ENCODE measurements at regions not wholly inside any gene's neighbourhood (a gene's known extent, or its start where the extent isn't known, plus 50 kb on each side); places are given as distances from the start of the nearest gene placed in this dataset.

GRCh38 chr4:108272561-108272960, 103.8 kb upstream of the LEF1 start:
- CTCF ChIA-PET = no interaction called here

More at GRCh38 chr4:108272561-108272960, 103.8 kb upstream of the LEF1 start:
- dilution Hi-C loops (cut with MboI; ENCODE audit: extremely low pct_ligation_motif_present, low sequenced_read_pairs) = no loop called here
- intact Hi-C loops (cut with micrococcal nuclease) = no loop called here
- no peak overlapping the region for H3K4me2 ChIP-seq (ENCODE audit: insufficient read depth, low read length)
- H3K9ac ChIP-seq (replicated peaks; ENCODE audit: extremely low read depth, insufficient read depth, low read length) = no peak overlapping the region
- H3K27ac ChIP-seq (ENCODE audit: insufficient read depth, low read depth, low read length) = no peak overlapping the region
- no peaks in the 10 kb centered on the region for H3K9me3 ChIP-seq (replicated peaks; ENCODE audit: control insufficient read depth, insufficient read depth, low read length)
- DNase-seq (ENCODE audit: low read depth, low spot score) (no peak), FAIRE-seq (no peak)
- no peaks in the 10 kb centered on the region for H3K79me2 ChIP-seq (ENCODE audit: control insufficient read depth, insufficient read depth, low read length)
- H3K36me3 ChIP-seq (ENCODE audit: control insufficient read depth in 2 of 2, extremely low read depth in 1 of 2, insufficient read depth in 2 of 2, low read length in 2 of 2) = no peaks in the 10 kb centered on the region
- no peak overlapping the region for H3K4me3 ChIP-seq (replicated peaks in 1 of 3; ENCODE audit: insufficient read depth in 1 of 3, low read depth in 1 of 3, low read length in 3 of 3)
- TF ChIP-seq GATA2 (IDR thresholded peaks at IDR 0.05; ENCODE audit: insufficient read depth, insufficient read length, low read depth, low read length) = no peak
- TF ChIP-seq EZH2 (IDR thresholded peaks at IDR 0.05; ENCODE audit: borderline replicate concordance, low read depth, low read length, severe bottlenecking) = no peak
- TF ChIP-seq MYC (IDR thresholded peaks at IDR 0.05; ENCODE audit: low read depth, low read length) = no peak
- TF ChIP-seq POLR2A (IDR thresholded peaks at IDR 0.05; ENCODE audit: low read depth, low read length) = no peak
- no peak for TF ChIP-seq FOS (IDR thresholded peaks at IDR 0.05; ENCODE audit: borderline replicate concordance, insufficient read depth, low read length)
- TF ChIP-seq JUN (IDR thresholded peaks at IDR 0.05; ENCODE audit: borderline replicate concordance, insufficient read depth, insufficient read length, low read depth) = no peak
- no peak for TF ChIP-seq POLR2AphosphoS5 (IDR thresholded peaks at IDR 0.05; ENCODE audit: insufficient read depth, low read depth, low read length)
- TF ChIP-seq, protein P1, sequence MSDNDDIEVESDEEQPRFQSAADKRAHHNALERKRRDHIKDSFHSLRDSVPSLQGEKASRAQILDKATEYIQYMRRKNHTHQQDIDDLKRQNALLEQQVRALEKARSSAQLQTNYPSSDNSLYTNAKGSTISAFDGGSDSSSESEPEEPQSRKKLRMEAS (IDR thresholded peaks at IDR 0.05; ENCODE audit: insufficient read depth, insufficient read length) = no peak
- no peak for TF ChIP-seq CTCF (IDR thresholded peaks at IDR 0.05; ENCODE audit: extremely low read depth in 1 of 2, insufficient read depth in 1 of 2, low read depth in 1 of 2, low read length in 2 of 2)
- POLR2A ChIA-PET = no interaction called here
- H3K4me1 ChIP-seq (ENCODE audit: control insufficient read depth, extremely low read depth, insufficient read depth, low read length) = no peaks in the 10 kb centered on the region
- H4K20me1 ChIP-seq (replicated peaks; ENCODE audit: control insufficient read depth, extremely low read depth, insufficient read depth, low read length) = no peaks in the 10 kb centered on the region
- BruUV-seq (replicated peaks) = no TSS peak
- H3K27me3 ChIP-seq (ENCODE audit: control insufficient read depth in 2 of 2, insufficient read depth in 2 of 2, low read length in 2 of 2) = no peaks in the 10 kb centered on the region
- H3K9me1 ChIP-seq (replicated peaks; ENCODE audit: control insufficient read depth, extremely low read depth, insufficient read depth, low read length) = no peaks in the 10 kb centered on the region
- no peak overlapping the region for H2AFZ ChIP-seq (ENCODE audit: low read depth, low read length)

Measured in endothelial cell of umbilical vein (primary cell).